ENCODE measurements at regions not wholly inside any gene's neighbourhood (a gene's known extent, or its start where the extent isn't known, plus 50 kb on each side); places are given as distances from the start of the nearest gene placed in this dataset.

DNA sequence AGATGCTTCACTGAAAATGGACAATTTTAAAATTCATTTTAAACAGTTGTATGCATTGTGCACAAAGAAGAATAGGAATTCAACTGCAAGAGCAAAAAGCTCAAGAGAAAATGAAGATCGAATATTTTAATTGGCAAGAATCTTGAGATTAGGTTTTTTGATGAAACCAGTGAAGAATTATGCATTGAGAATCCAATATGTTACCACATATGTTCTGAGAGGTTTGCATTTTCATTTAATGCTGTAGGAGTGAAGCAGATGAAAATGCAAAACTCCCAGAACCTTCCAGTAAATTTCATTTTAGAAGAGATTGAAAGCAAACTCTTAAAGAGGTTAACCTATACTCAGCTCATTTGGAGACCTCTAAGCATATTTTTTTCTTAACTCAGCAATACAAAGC, 298.0 kb downstream of the OLFM3 start:
- TF ChIP-seq, protein P1, sequence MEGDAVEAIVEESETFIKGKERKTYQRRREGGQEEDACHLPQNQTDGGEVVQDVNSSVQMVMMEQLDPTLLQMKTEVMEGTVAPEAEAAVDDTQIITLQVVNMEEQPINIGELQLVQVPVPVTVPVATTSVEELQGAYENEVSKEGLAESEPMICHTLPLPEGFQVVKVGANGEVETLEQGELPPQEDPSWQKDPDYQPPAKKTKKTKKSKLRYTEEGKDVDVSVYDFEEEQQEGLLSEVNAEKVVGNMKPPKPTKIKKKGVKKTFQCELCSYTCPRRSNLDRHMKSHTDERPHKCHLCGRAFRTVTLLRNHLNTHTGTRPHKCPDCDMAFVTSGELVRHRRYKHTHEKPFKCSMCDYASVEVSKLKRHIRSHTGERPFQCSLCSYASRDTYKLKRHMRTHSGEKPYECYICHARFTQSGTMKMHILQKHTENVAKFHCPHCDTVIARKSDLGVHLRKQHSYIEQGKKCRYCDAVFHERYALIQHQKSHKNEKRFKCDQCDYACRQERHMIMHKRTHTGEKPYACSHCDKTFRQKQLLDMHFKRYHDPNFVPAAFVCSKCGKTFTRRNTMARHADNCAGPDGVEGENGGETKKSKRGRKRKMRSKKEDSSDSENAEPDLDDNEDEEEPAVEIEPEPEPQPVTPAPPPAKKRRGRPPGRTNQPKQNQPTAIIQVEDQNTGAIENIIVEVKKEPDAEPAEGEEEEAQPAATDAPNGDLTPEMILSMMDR (IDR thresholded peaks at IDR 0.05): no peak
- no peak for TF ChIP-seq POLR2A (IDR thresholded peaks at IDR 0.05)

Measured in lower leg skin (tissue), 3 donors.